ENCODE measurements at regions not wholly inside any gene's neighbourhood (a gene's known extent, or its start where the extent isn't known, plus 50 kb on each side); places are given as distances from the start of the nearest gene placed in this dataset.
"Not testable (repeated sequence)": the region's sequence is repeated elsewhere in the genome, so short reads cannot be mapped to it uniquely, and the experiment has no call there.

DNA sequence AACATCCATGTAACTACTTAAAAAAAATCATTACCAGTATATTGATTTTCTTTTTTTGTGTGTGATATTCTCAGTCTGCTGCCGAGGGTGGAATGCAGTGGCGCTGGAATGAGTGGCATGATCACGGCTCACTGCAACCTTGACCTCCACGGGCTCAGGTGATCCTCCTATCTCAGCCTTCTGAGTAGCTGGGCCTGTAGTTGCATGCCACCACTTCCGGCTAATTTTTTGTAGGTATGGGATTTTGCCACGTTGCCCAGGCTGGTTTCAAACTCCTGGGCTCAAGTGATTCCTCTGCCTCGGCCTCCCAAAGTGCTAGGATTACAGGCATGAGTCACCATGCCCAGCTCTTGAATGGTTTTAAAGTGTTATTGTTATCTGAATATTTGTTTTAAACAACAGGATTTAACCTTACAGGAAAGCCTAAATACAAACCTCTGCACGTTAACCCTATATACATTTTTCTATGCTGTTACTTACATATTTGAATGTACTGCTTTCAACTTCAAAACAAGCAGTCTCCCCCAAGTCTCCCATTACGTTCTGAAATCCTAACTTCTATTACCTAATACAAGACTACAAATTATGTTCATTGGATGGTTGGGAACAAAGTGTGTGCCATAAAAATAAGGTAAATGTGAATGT lies 61.7 kb downstream of the KPNA2 start:
- ATAC-seq = no peak

DNA sequence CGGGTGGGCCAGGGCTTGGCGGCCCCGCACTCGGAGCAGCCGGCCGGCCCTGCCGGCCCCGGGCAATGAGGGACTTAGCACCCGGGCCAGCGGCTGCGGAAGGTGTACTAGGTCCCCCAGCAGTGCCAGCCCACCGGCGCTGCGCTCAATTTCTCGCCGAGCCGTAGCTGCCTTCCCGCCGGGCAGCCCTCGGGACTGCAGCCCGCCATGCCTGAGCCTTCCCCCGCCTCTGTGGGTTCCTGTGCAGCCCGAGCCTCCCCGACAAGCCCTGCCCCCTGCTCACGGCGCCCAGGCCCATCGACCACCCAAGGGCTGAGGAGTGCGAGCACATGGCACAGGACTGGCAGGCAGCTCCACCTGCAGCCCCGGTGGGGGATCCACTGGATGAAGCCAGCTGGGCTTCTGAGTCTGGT lies 63.8 kb downstream of the KPNA2 start:
- DNase-seq, ATAC-seq: not testable (repeated sequence)

More for the DNA sequence above, 61.7 kb downstream of the KPNA2 start:
- DNase-seq = no peak

DNA sequence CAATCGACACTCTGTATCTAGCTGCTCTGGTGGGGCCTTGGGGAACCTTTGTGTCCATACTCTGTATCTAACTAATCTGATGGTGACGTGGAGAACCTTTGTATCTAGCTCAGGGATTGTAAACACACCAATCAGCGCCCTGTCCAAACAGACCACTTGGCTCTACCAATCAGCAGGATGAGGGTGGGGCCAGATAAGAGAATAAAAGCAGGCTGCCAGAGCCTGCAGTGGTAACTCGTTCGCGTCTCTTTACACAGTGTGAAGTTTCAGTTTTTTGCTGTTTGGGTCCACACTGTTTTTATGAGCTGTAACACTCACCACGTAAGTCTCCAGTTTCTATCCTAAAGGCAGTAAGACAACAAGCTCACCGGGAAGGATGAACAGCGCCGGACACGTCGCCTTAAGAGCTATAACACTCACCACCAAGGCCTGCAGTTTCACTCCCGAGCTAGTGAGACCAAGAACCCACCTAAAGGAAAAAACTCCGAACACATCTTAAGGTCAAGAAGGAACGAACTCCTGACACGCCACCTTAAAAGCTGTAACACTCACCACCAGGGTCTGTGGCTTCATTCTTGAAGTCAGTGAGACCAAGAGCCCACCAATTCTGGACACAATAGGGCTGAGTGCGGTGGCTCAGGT lies 64.6 kb downstream of the KPNA2 start:
- ATAC-seq = no peak
- DNase-seq = no peak

DNA sequence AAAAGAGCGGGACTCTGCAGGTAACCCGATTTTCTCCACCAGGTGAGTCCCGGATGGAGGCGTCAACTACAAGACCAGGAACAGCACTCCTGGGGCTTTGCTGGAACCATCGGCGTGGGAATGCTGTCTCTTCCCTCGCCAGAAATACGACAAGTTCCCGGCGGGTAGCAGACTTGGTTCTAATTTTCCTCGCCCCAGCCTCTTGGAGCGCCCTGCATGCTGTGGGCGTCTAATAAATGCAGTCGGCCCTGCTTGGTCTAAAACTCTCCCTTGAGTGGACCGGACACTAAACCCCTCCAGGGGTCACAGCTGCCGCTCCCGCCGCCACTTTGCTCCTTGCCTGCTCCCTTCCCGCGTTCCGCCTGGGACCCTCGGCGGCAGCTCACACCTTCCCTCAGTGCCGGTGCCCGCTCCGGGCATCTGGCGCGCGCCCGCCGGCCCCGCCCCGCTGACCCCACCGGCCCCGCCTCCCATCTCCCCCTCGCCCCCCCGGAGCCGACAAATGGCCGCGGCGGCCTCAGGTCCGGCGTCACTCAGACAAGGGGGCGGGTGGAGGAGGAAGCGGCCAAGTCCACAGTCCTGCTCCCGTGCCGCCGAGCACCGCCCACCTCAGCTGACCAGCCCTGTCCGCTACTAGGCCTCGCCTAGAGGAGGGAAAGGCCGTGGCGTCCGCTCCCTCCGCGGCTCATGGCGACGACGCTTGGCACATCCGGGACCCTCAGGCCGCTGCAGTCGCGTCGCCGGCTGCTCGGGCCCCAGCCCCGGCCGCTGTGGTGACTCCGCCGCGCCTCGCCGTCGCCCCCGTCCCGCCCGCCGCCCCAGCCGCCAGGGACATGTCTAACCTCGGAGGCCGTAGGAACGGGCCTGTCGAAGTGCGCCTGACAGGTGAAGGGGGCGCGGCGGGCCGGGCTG lies 65.8 kb downstream of the KPNA2 start:
- DNase-seq = peak; percentile 82
- ATAC-seq = peak; percentile 87

DNA sequence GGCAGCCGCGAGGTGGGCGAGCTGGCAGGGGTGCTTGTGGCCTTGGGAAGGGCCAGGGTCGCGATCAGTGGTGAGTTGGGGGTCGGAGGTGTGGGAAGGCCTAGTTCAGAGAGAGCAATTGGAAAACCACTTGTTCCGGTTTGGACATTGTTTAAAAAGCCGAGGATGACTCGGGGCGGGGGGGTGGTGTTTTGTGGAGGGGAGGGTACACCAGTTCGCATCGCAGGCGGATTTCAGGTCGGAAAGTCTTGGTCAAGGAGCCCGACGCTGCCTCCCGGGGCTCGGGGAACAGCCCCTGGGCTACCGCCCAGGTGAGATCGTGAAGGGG lies 66.4 kb downstream of the KPNA2 start:
- ATAC-seq = no peak
- DNase-seq = no peak

DNA sequence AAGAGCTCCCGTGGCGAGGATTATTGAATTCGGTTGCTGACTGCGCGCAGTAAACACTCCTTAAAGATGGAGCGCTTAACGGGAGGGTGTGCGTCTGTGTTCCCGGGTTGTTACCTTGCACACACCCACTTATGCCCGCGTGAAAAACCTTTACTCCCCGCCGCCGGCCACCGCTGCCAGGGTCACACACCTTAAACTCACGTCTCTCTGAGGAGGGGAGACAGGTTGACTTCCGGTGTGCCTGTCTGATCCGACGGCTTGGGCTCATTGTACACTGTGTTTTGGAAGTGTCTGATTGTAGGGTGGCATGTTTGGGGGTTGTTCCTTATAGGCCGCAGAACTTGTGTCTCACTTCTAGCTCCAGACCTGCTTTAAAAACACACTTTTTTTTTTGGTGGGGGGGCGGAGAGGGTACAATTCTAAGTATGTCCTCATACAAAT lies 66.8 kb downstream of the KPNA2 start:
- peak; percentile 19 for DNase-seq
- ATAC-seq = peak; percentile 38

DNA sequence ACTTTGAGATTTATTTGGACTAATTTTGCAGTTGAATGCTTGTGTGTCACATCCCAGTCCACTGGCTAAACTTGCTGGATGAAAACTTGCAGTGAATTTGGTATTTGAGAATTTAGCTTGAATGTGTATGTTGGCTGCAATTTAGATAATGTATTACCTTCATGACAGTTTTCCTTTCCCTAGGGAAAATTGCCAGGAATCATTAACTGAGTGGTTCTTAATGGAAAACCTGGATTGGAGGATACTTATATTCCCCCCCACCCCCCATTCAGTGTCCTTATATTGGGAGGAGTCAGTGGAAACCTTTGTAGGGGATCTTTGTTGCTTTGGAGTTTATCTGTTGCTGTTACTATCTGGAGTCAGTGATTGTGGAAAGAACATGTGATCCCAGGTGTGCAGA lies 67.6 kb downstream of the KPNA2 start:
- DNase-seq = no peak
- no peak for ATAC-seq

DNA sequence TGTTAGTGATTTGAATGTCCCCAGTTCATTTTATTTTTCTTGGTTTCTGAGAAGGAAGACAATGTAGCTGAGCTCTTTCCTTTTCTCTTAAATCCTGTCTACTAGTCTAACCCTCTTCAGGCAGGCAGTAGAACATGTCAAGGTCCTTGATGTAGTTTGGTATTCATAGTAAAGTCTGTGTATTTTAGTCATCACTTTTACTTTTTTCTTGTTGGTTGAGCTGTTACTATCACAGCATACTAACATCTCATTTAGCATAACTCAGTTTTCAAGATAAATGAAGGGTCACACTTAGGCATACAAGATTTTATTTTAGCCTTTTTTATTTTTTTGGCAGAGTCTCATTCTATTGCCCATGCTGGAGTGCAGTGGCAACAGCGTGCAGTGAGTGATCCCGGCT lies 70.5 kb downstream of the KPNA2 start:
- DNase-seq (no peak), ATAC-seq (no peak)

DNA sequence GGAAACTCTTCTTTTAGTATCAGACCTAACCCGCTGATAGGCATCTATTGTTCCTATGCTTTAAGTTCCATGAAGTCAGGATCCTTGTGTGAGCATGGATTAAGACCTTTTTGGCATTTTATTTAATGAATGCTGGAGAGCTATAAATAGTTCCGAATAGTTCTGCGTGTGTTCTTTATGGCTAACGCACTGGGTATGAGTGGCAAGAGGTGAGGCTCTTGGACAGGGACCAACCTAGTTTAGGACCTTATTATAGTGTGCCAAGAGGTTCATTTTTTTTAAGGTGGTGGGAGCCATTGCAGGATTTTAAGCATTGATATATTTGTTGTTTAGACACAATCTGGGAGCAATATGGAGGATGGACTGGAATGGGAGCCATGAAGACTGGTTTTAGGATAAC lies 71.8 kb downstream of the KPNA2 start:
- no peak for ATAC-seq
- no peak for DNase-seq

DNA sequence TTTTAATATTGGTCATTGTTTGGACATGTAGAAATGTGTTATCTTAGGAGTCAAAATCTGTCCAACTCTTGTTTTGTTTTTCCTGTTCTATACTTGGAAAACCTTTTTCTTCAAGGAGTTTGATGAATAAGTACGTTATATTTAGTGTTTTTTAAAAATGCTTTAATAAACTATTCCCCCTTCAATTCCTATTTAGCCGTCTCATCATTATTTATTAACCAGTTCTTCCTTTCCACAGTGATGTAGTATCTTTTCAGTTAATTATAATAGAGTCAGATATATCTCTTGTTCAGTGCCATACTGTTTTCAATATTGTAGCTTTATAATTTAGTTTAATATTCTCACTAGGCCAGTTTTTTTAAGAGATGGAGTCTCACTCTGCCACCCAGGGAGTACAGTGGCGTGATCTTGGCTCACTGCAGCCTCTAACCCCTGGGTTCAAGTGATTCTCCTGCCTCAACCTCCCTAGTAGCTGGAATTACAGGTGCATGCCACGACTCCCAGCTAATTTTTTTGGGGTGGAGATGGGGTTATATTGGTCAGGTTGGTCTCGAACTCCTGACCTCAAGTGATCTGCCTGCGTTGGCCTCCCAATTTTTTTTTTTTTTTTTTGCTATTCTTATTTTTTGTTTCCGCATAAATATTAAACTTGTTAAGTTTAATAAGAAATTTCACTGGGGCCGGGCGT lies 72.9 kb downstream of the KPNA2 start:
- DNase-seq (no peak), ATAC-seq (no peak)

DNA sequence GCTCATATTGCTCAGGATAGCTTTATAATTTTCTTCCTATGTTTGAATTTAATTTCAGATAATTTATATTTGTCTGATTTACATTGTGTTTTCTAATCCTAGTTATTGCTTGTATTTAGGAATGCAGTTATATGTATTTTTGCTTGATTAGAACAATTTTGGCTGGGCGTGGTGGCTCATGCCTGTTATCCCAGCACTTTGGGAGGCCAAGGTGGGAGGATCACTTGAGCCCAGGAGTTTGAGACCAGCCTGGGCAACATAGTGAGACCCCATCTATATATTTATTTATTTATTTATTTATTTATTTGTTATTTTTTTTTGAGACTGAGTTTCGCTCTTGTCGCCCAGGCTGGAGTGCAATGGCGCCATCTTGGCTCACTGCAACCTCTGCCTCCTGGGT lies 73.9 kb downstream of the KPNA2 start:
- DNase-seq, ATAC-seq: not testable (repeated sequence)

DNA sequence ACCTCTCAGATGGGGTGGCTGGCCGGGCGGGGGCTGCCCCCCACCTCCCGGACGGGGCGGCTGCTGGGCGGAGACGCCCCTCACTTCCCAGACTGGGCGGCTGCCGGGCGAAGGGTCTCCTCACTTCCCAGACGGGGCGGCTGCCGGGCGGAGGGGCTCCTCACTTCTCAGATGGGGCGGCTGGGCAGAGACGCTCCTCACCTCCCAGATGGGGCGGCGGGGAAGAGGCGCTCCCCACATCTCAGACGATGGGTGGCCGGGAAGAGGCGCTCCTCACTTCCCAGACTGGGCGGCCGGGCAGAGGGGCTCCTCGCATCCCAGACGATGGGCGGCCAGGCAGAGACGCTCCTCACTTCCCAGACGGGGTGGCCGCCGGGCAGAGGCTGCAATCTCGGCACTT lies 80.7 kb downstream of the KPNA2 start:
- not testable (repeated sequence) for ATAC-seq, DNase-seq

DNA sequence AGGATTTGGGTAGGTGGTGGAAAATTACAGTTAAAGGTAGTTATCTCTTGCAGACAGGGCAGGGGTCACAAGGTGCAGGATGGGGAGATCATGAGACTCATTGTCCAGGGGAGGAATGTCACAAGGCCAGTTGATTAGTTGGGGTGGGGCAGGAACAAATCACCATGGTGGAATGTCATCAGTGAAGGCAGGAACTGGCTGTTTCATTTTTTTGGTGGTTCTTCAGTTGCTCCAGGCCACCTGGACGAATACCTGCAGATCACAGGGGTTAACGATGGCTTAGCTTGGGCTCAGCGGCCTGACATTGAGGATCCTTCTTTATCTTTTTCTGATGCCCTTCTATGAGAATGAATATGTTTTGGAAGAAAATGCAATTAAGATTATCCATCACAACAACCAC lies 87.1 kb downstream of the KPNA2 start:
- DNase-seq (no peak), ATAC-seq (no peak)

DNA sequence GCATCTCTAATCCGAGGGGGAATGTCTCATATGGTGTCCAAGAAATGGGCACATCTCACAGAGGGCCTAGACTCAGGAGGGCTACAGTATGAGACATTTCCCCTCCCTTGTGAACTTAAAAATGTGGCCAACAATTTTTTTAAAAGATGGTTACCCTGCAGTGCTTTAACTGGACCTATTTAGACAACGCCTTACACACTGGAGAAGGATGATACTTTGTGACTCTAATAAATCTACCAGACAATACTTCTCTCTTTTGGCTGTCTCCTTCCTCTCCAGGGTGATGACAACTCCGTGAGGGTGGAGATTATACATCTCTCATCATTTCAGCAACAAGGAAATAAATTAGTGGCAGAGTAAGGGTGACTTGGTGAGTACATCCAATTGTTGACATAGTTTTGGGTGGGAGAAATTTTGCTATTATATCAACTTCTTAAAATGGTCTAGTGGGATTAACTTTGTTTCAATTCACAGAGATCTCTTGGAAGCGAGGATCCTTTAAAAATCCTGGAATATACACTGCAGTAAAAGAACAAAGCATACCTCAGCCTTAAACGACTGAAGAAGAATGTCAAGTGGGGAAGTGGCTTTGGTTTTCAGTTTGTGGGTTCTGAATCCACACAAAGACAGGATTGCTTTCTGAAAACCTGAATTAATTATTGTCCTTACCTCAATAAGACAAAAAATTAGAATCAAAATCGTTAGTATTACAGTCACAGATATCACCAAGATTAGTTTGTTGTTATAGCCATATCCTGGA lies 89.8 kb downstream of the KPNA2 start:
- ATAC-seq = no peak
- DNase-seq = no peak

DNA sequence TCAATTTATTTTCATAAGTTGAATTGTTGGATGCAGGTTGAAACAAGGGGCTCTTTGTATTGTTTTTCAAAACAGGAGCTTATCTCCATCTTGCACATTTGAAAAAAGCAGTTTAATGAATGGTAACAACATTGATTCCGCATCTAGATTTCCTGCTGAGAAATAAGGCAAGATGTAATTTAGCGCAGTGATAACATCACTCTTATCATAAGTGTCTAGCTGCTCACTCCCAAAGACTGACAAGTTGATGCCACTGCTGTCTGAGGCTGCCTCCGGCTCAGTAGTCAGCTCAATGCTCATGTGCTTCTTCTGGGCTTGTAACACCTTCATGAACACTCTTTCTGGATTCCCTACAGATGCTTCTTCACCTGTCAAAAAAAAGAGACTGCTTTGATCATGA lies 92.4 kb downstream of the KPNA2 start:
- DNase-seq (no peak), ATAC-seq (no peak)

DNA sequence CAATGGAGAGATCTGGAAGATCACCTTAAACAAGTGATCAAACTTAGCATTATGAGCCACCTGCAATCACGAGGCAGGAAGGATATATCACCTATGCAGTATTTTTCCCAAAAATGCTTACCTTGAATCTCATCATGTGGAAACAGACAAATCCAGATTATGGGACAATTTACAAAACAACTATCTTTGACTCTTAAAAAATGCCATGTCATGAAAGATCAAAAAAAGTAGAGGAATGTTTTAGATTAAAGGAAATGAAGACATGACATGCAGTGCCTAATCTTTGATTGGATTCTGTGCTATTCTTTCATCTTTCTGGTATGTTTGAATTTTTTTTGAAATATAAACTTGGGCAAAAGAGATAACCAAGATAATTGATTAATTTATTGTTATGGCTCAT lies 95.9 kb downstream of the KPNA2 start:
- no peak for DNase-seq
- no peak for ATAC-seq

DNA sequence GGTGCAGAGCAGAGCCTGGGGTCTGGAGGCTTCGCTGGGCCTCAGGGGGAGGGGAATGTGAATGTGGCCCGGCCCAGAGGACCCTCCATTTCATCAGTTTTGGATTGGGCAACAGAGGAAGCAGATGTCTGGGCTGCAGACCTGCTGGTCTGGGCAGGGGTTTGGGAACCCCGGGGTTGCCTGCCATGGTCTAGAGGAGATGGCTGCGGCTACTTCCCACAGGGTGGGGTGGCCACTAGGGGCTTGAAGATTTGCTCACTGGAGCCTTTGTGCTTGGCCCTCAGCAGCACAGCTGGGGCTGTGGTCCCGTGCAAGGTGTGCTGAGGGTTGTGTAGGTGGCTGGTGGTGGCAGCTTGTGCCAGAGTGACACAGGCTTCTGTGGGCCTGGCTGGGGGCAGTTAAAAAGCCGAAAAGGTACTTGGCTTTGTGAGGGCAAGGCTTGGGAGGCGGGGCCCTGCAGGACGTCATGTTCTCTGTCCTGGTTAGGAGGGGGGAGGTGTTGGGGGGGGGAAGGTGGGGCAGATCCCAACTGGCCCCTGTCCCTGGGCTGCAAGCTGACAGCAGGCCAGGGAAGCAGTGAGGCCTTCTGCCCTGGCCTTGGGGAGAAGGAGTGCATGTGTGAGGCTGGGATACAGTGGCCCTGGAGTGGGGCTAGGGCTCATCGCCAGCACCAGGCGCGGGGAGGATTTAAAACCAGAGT lies 98.0 kb downstream of the KPNA2 start:
- DNase-seq (no peak), ATAC-seq (no peak)

DNA sequence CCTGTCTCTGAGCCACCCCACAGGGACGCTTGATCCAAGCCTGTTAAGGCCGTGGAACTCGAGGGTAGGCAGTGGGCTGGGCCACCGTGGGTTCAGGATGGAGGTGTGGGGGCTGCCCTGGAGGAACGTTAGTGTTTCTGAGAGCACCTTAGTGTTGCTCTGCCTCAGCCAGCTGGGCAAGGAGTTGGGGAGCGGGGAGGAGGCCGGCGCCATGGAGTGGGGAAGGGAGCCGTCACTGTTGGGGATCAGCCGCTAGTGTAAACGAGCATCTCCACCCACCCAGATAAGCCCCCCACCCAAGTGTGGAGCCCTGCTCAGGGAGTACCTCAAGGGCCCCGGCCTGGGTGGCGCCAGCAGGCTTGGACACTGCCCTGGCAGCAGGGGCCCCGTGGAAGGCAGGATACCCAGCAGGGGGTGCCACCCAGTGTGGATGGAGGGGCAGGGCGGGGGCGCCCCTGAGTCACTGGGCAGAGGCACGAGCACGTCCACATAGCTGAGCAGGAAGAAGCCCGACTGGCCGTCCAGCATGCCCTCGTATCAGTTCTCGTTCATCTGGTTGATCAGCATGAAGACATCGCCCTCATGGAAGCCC lies 98.6 kb downstream of the KPNA2 start:
- ATAC-seq = no peak
- no peak for DNase-seq

DNA sequence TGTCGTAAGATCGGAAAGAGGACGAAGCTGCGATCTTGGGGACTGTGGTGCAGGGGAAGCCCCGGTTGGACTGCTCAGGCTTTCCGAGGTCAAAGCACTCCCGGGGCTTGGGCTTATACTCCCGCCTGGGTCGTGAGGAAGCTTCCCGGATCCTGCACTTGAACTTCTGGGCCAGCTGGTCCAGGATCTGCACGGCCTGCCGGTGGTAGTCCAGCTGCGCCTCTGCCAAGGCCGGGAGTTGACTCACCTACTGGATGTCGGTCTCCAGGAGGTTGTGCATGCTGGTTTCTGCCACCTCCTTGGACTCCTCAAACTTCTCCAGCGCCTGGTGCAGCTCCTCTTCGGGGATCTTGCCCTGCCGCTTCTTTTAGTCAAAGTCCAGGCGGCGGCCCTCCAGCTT lies 99.2 kb downstream of the KPNA2 start:
- ATAC-seq = no peak
- DNase-seq = no peak

DNA sequence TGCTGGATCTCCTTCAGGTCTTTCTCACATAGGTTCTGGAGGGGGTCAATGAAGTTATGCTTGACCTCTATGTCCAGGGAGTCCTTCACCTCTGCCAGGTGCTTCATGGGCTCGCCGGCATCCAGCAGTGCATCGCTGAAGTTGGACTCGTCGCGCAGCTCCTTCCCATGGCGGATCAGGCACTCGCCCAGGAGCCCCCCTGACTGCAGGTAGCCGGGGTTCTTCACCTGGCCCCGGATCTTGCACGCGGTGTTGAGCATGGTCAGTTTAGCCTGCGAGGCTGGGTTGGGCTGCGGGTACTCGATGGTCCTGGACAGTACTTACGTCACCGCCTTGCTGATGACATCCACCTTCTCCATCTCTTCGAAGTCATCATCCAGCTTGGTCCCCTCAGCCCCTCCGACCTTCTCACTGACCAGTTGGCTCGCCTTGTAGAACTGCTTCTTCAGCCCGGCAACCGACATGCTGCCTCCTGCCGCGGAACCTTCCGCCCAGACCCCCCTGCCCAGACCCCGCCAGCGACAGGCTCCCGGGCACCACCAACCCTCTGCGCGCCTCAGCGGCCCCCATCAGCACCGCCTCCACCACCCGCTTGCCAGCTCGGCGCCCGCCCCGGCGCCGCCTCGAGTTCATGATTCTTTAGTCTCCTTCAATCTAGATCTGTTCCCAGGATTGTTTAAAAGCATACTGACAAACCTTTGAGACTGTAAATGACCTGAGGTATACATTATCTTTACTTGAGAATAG lies 99.8 kb downstream of the KPNA2 start:
- ATAC-seq (no peak), DNase-seq (no peak)
